K562 (cell line): ENCODE measurements at regions not wholly inside any gene's neighbourhood (a gene's known extent, or its start where the extent isn't known, plus 50 kb on each side); places are given as distances from the start of the nearest gene placed in this dataset.

Experiments
- CBX2 ChIP-seq: fragments of 200-600 bp; sonication (generic); IDR thresholded peaks from one replicate; pipeline ENCODE4 v1.6.1; 2012; ENCODE audit warnings: mild to moderate bottlenecking, low read length, inconsistent platforms; ENCODE audit not compliant: insufficient read depth, poor library complexity, severe bottlenecking
- E2F4 ChIP-seq: sonication (generic); formaldehyde crosslinking; IDR thresholded peaks from 2 replicates; pipeline ENCODE4 v1.8.0; 2022; ENCODE audit warnings: mild to moderate bottlenecking, low read depth, missing genetic modification reagents
- NR0B1 ChIP-seq: fragments of 450-650 bp; IDR thresholded peaks from one replicate; pipeline ENCODE4 v1.6.1; 2018; ENCODE audit warnings: mild to moderate bottlenecking, moderate library complexity; ENCODE audit not compliant: partially characterized antibody
- ZNF175 ChIP-seq: fragments of 200-800 bp; sonication (Bioruptor generic); IDR thresholded peaks from 2 replicates; pipeline ENCODE4 v1.6.1; 2016; ENCODE audit warnings: low read depth, mild to moderate bottlenecking, missing genetic modification characterization, missing compliant biosample characterization
- ZNF212 ChIP-seq: fragments of 450-650 bp; formaldehyde crosslinking; IDR thresholded peaks from 2 replicates; pipeline ENCODE4 v1.4.0; 2020; ENCODE audit warnings: mild to moderate bottlenecking
- TF ChIP-seq, protein P1 (sequence below): sonication (generic); formaldehyde crosslinking; IDR thresholded peaks from 2 replicates; pipeline ENCODE4 v1.9.0; 2022; ENCODE audit warnings: mild to moderate bottlenecking, missing genetic modification reagents
- TF ChIP-seq, protein P2 (sequence below): IDR thresholded peaks from 2 replicates; pipeline ENCODE4 v1.6.1; 2011; ENCODE audit not compliant: insufficient read length; ENCODE audit errors: extremely low read depth

DNA sequence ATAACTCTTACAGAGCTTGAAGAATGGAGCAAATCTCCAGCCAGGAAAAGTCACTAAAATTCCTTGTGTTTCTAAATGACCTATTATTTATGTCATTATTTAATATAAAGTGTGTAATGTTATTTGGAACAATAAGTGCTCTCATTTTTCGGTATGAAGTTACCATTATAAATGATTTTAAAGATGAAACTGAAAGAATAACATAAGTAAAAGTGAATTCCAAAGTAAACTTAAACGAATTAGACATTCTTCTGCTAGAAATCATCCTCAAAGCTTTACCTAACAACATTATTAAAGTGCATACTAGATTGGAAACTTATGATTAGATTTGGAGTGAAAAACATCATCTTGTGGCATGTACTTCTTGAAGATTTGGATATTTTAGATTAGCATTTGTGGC lies 897.2 kb upstream of the CDH2 start (continued):
- TF ChIP-seq NR0B1 (no peak), ZNF212 (CRISPR knock-in tag) (no peak), E2F4 (CRISPR knock-in tag) (no peak), CBX2 (no peak), ZNF175 (CRISPR knock-in tag) (no peak)
- TF ChIP-seq, protein P1, sequence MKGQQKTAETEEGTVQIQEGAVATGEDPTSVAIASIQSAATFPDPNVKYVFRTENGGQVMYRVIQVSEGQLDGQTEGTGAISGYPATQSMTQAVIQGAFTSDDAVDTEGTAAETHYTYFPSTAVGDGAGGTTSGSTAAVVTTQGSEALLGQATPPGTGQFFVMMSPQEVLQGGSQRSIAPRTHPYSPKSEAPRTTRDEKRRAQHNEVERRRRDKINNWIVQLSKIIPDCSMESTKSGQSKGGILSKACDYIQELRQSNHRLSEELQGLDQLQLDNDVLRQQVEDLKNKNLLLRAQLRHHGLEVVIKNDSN (CRISPR knock-in tag): no peak
- TF ChIP-seq, protein P2, sequence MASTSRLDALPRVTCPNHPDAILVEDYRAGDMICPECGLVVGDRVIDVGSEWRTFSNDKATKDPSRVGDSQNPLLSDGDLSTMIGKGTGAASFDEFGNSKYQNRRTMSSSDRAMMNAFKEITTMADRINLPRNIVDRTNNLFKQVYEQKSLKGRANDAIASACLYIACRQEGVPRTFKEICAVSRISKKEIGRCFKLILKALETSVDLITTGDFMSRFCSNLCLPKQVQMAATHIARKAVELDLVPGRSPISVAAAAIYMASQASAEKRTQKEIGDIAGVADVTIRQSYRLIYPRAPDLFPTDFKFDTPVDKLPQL: no peak
